Left ventricle myocardium inferior (tissue), 1 donor: ENCODE measurements at regions not wholly inside any gene's neighbourhood (a gene's known extent, or its start where the extent isn't known, plus 50 kb on each side); places are given as distances from the start of the nearest gene placed in this dataset.

Experiments used
- DNase-seq: peaks from one replicate; pipeline ENCODE4 v3.0.0-alpha.2; 2020
- H3K27ac ChIP-seq: fragments of 200-600 bp; replicated peaks from 2 replicates; pipeline ENCODE4 v1.8.0; 2021
- H3K27me3 ChIP-seq: fragments of 200-600 bp; 2 replicates; pipeline ENCODE4 v1.8.0; 2021; ENCODE audit warnings: low read depth
- H3K36me3 ChIP-seq: fragments of 200-600 bp; 2 replicates; pipeline ENCODE4 v1.8.0; 2021
- H3K4me1 ChIP-seq: fragments of 200-600 bp; 2 replicates; pipeline ENCODE4 v1.8.0; 2021
- H3K4me3 ChIP-seq: fragments of 200-600 bp; 2 replicates; pipeline ENCODE4 v1.8.0; 2021; ENCODE audit warnings: mild to moderate bottlenecking, moderate library complexity
- H3K9me3 ChIP-seq: fragments of 200-600 bp; replicated peaks from 2 replicates; pipeline ENCODE4 v1.8.0; 2021
- CTCF ChIP-seq: fragments of 200-600 bp; IDR thresholded peaks from 2 replicates; pipeline ENCODE4 v1.8.0; 2021; ENCODE audit warnings: antibody characterized with exemption, mild to moderate bottlenecking, borderline replicate concordance
- intact Hi-C: fragments of 100-400 bp; cut with micrococcal nuclease; formaldehyde crosslinking; loops from one replicate; pipeline ENCODE4 v1.11.0; 2022
- donor health status: DM: no; HTN: yes; CAD: no; lungs with severe emphysema.

DNA sequence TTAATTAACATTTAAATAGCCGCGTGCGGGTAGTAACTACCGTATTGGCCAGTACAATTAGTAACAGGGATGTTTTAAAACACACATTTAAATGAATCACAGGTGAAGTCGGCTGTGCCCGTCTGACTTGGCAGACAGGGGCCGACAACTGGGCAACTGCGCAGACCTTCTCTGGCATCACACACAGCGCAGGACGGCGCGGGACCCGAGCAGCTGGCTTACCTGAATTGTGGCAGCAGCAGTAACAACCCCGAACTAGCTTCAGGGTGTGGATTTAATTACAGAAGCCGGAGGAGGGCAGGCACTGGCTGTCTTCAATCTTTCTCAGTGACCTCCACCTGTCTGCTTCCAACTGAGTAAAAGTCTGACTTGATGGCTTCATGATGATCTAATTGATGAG is 91.7 kb downstream of the DACT2 start:
- TF ChIP-seq CTCF, result no peak
- intact Hi-C loops, result no loop called here

GRCh38 chr6:168226902-168227318 is 92.7 kb downstream of the DACT2 start:
- no peaks in the 10 kb centered on the region for H3K9me3 ChIP-seq
- H3K4me3 ChIP-seq, result no peak overlapping the region
- H3K36me3 ChIP-seq, result no peaks in the 10 kb centered on the region
- intact Hi-C loops, result no loop called here
- TF ChIP-seq CTCF, result no peak
- no peak for DNase-seq
- H3K27me3 ChIP-seq, result peaks cover 95% of the 10 kb centered on the region
- H3K4me1 ChIP-seq, result peaks cover 8% of the 10 kb centered on the region
- H3K27ac ChIP-seq, result peak overlapping the region; percentile 63

More for the DNA sequence above, 91.7 kb downstream of the DACT2 start:
- Histone ChIP-seq H3K4me1 (peaks cover 8% of the 10 kb centered on the region), H3K4me3 (no peak overlapping the region), H3K36me3 (no peaks in the 10 kb centered on the region), H3K27ac (no peak overlapping the region), H3K27me3 (peaks cover 95% of the 10 kb centered on the region), H3K9me3 (no peaks in the 10 kb centered on the region)
- no peak for DNase-seq

GRCh38 chr6:168226061-168226752 is 93.4 kb downstream of the DACT2 start:
- DNase-seq, result no peak
- Histone ChIP-seq H3K27me3 (peaks cover 95% of the 10 kb centered on the region), H3K27ac (peak overlapping the region; percentile 63)

DNA sequence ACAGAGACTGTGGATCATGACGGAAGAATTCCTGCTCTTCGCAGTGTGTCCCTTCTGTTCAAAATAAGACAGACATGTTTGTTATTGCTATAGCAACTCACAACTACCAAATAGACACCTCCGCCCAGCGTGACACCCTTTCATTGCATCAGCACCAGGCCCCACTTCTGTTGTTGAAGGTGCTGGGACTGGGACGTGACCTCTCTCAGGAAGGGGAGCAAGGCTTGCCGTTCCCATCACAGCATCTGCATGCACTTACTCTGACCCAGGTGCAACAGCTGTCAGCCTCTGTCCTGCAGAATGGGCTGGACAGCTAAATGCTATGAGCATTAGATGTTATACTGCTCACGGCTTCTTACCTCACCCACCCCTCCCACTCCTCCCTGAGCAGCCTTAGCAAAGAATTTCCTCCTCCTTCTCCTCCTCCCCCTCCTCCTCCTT is 94.1 kb downstream of the DACT2 start:
- no peak for TF ChIP-seq CTCF
- no peak overlapping the region for H3K4me3 ChIP-seq
- peaks cover 8% of the 10 kb centered on the region for H3K4me1 ChIP-seq
- H3K27me3 ChIP-seq, result peaks cover 95% of the 10 kb centered on the region
- no peaks in the 10 kb centered on the region for H3K9me3 ChIP-seq
- intact Hi-C loops, result no loop called here
- DNase-seq, result peak; percentile 45
- peak overlapping the region; percentile 12 for H3K27ac ChIP-seq
- no peaks in the 10 kb centered on the region for H3K36me3 ChIP-seq

More at GRCh38 chr6:168226061-168226752, 93.4 kb downstream of the DACT2 start:
- Histone ChIP-seq H3K9me3 (no peaks in the 10 kb centered on the region), H3K4me1 (peaks cover 8% of the 10 kb centered on the region), H3K4me3 (no peak overlapping the region), H3K36me3 (no peaks in the 10 kb centered on the region)
- intact Hi-C loops, result no loop called here
- TF ChIP-seq CTCF, result no peak

- no peak overlapping the region for H3K4me3 ChIP-seq
- H3K27ac ChIP-seq, result no peak overlapping the region
- peaks cover 10% of the 10 kb centered on the region for H3K4me1 ChIP-seq
- no peak for DNase-seq
- no peak for TF ChIP-seq CTCF
- intact Hi-C loops, result no loop called here
- H3K27me3 ChIP-seq, result peaks cover 93% of the 10 kb centered on the region
- H3K9me3 ChIP-seq, result no peaks in the 10 kb centered on the region
- no peaks in the 10 kb centered on the region for H3K36me3 ChIP-seq
Measured at GRCh38 chr6:168223755-168224154, 95.8 kb downstream of the DACT2 start.
